GM19463 (cell line): ENCODE measurements at regions not wholly inside any gene's neighbourhood (a gene's known extent, or its start where the extent isn't known, plus 50 kb on each side); places are given as distances from the start of the nearest gene placed in this dataset.
A peak's percentile ranks its signal among the peaks of the same experiment; 100 is the strongest.
"Not testable (repeated sequence)": the region's sequence is repeated elsewhere in the genome, so short reads cannot be mapped to it uniquely, and the experiment has no call there.

Source experiments
- ATAC-seq: cut with Tn5 transposase; IDR thresholded peaks from one replicate; pipeline ENCODE4 v1.9.1; 2021; ENCODE audit warnings: mild to moderate bottlenecking, moderate library complexity; ENCODE audit not compliant: unreplicated experiment

DNA sequence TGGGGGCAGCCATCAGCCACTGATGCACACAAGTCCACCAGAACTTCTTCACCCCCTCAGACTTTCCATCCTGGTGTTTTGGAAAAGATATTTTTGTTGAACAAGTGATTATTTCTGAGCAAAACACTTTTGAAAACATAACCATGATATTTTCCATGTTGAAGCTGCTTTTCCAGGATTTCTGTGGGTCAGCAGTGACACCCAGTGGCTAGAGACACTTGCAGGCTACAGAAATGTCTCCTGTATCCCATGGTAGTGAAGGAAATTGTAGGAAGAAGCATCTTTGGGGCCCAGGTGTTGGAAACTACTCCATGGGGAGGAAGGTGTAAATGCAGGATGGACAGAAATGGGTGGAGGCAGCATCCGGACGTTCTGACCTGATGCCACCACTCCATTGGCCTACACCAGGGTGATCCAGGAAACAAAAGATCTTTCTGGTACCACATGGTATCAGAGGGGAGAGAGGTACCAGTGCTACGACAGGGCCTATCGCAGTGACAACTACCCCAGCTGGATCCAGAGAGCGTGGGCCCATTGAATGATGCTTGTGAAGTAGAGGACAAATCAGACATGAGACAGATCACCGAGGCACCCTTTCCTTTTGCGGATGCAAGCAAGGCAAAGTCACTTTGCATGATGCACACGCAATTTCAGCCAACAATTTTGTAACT lies 111.7 kb upstream of the COBL start:
- ATAC-seq, result no peak

DNA sequence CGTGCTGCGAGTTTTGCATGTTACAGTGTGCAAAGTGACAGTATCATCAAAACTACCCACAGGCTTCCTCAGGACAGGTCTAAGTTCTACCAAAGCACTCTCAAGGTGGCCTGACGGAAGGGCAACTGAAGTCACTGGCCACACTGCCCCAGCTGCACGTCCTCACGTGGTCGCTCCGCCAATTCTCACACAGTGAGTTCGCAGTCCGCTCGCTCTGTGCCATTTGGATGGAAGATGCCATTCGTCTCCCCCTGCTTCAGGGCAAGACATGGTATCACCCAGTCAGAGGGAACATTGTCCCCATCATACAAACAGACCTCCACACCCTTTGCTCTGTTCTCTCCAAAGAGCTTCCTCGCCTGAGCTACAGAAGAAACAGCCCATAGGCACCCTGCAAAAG lies 109.6 kb upstream of the COBL start:
- no peak for ATAC-seq

DNA sequence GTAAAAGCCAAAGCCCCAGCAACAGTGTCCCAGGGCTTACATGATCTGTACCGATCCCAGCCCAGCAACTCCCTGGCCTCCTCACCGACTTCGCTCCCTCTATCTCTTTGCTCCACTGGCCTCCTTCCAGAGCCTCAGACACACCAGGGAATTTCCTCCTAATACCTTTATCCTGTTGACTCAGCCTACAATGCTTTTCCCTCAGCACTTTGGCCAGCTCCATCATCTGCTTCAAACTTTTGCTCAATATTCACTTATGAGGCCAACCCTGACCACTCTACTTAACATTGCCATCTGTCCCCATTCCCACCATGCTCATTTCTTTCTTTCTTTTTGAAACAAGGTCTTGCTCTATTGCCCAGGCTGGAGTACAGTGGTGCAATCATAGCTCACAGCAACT lies 93.3 kb upstream of the COBL start:
- not testable (repeated sequence) for ATAC-seq

DNA sequence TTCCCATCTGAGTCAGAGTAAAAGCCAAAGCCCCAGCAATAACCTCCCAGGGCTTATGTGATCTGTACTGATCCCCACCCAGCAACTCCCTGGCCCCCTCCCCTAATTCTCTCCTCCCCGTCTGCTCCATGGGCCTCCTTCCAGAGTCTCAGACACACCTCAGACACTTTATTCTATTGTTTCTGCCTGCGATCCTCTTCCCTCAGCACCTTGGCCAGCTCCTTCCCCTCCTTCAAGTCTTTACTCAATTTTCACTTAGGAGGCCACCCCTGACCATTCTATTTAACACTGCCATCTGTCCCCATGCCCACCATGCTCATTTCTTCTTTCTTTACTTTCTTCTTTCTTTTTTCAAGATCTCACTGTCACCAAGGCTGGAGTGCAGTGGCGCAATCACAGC lies 81.0 kb upstream of the COBL start:
- not testable (repeated sequence) for ATAC-seq

DNA sequence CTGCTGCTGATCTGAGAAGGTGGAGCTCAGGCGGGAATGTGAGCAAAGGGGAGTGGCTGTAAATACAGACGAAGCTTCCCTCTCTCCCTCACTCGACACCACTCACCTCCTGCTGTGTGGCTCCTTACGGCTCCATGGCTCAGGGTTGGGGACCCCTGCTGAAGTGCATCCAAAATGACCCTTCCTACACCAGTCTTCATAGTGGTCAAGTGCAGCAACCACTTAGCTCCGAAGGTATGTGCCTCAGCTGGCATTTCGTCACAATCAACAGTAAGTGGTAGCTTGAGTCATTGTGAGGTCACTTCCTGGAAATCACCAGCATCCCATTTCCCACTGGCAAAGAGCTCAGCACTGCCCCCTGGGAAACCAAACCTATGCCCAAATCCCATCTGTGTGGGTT lies 76.4 kb upstream of the COBL start:
- ATAC-seq, result not testable (repeated sequence)

DNA sequence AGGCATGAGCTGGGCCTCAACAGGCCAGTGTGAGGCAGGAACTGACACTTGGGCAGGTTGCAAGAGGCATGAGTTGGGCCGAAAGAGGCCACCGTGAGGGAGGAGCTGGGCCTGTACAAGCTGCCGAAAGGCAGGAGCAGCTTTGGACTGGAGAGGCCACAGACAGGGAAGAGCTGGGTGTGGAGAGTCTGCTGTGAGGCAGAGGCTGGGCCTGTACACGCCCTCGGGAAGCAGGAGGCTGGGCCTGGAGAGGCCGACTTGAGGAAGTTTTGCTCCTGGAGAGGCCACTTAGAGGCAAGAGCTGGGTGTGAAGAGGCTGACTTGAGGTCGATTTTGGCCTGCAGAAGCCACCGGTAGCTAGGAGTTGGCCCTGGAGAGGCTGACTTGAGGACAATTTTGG lies 73.3 kb upstream of the COBL start:
- not testable (repeated sequence) for ATAC-seq

DNA sequence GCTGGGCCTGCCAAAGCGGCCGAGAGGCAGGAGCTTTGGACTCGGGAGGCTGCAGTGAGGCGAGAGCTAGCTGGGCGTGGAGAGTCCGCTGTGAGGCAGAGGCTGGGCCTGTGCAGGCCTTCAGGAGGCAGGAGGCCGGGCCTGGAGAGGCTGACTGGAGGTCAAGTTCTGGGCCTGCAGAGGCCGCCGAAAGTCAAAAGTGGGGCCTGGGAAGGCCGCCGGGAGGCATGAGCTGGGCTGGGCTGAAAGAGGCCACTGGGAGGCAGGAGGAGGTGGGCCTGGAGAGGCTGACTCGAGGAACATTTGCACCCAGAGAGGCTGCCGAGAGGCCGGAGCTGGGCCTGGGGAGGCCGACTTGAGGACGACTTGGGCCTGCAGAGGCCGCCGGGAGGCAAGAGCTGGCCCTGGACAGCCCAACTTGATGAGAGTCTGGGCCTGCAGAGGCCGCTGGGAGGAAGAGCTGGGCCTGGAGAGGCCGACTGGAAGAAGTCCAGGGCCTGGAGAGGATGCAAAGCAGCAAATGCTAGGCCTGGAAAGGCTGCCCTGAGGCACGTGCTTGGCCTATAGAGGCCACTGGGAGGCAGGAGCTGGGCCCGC lies 72.7 kb upstream of the COBL start:
- ATAC-seq, result not testable (repeated sequence)

DNA sequence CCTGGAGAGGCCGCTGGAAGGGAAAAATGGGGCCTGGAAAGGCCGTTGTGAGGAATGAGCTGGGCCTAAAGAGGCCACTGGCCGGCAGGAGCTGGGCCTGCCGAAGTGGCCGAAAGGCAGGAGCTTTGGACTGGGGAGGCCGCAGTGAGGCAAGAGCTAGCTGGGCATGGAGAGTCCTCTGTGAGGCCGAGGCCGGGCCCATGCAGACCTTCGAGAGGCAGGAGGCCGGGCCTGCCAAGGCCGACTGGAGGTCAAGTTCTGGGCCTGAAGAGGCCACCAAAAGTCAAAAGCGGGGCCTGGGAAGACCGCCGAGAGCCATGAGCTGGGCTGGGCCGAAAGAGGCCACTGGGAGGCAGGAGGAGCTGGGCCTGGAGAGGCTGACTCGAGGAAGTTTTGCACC lies 71.6 kb upstream of the COBL start:
- ATAC-seq, result not testable (repeated sequence)

DNA sequence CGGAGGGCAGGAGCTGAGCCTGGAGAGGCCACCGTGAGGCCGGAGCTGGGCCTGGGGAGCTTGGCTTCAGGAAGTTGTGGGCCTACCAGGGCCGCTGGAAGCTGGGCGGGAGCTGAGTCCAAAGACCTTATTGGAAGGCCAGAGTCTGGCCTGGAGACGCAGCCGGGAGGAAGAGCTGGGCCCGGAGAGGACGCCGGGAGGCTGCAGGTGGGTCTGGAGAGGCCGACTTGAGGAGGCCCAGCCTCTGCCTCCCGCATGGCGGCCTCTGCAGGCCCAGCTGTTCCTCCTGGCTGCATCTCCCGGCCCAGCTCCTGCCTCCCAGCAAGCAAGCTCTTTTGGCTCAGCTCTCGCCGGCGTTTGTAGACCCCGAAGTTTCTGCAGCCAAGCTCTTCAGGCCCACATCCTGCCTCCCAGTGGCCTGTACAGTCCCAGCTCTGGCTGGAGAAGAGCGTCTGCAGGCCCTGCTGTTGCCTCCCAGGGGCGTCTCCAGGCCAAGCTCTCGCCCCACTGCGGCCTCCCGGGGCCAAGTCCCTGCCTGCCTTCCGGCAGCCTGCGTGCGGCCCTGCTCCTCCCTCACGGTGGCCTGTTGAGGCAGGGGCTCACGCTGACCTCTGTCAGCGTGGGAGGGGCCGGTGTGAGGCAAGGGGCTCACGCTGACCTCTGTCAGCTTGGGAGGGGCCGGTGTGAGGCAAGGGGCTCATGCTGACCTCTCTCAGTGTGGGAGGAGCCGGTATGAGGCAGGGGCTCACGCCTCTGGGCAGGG lies 70.4 kb upstream of the COBL start:
- ATAC-seq, result not testable (repeated sequence)

DNA sequence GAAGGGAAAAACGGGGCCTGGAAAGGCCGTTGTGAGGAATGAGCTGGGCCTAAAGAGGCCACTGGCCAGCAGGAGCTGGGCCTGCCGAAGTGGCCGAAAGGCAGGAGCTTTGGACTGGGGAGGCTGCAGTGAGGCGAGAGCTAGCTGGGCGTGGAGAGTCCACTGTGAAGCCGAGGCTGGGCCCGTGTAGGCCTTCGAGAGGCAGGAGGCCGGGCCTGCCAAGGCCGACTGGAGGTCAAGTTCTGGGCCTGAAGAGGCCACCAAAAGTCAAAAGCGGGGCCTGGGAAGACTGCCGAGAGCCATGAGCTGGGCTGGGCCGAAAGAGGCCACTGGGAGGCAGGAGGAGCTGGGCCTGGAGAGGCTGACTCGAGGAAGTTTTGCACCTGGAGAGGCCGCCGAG lies 69.6 kb upstream of the COBL start:
- not testable (repeated sequence) for ATAC-seq

DNA sequence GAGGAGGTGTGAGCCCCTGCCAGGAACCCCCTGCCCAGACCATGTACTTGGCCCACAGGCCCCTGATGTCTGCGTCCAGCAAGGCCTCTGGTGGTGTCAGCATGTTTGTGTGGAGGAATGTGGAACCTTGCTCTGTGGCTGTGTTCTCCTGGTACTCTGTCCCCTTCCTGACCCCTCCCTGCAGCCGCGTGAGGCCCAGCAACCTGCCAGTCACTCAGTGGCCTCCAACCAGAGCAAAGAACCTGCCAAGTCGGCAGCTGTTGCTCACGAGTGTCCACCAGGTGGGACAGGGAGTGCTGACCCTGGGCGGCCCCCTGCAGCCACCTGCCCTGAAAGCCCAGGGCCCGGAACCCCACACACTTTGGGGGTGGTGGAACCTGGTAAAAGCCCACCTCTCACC lies 65.6 kb upstream of the COBL start:
- not testable (repeated sequence) for ATAC-seq

DNA sequence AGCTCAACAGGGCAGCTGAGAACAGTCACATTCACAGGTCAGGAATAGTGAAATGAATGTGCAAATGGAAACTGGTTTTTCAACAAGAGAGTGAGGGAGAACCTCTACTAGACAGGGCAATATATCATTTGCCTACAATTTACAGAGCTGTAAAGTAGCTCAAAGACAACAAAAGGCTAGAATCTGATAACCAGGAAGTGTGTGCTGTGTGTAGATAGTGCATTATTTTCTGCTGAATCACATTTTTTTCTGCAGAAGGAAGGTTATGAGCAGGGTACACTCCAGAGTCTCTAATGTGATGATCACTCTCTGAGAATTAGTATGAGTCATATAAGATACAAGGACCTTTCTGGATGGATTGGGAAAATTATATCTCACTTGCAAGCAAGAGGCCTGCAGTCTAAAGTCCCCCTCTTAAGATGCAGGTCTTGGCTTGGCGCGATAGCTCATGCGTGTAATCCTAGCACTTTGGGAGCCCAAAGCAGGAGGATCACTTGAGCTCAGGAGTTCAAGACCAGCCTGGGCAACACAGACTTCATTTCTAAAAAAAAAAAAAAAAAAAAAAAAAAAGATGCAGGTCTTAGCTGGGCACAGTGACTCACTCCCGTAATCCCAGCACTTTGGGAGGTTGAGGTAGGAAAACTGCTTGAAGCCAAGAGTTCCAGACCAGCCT lies 59.9 kb upstream of the COBL start:
- ATAC-seq, result no peak

DNA sequence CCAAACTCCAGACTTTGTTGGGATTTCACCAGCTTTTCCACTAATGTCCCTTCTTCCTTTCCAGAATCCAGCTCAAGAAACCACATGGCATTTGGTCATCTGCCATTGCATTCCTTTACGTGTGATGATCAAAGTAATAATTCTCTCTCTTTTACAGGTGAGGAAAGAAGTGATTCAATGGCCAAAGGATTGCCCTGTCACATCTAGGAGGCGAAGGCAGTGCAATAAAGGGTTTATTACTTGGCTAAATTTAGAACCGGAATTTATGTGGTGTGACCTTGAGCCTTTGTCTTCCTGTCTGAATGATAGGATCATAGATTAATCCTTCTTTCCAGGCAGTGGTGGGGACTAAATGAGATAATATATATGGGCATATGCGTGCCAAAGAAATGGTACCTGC lies 58.3 kb upstream of the COBL start:
- ATAC-seq, result no peak

DNA sequence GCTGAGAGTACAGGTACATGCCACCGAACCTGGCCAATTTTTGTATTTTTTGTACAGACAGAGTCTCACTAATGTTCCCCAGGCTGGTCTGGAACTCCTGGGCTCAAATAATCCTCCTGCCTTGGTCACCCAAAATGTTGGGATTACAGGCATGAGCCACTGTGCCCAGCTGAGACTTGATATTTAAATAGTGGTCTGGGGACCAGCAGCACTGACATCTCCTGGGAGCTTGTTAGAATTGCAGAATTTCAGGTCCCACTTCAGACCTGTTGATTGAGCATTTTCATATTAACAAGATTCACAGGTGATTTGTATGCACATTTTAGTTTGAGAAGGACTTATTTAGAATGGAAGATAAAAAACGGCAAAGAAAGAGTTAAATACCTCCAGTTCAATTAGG lies 57.0 kb upstream of the COBL start:
- ATAC-seq, result not testable (repeated sequence)

DNA sequence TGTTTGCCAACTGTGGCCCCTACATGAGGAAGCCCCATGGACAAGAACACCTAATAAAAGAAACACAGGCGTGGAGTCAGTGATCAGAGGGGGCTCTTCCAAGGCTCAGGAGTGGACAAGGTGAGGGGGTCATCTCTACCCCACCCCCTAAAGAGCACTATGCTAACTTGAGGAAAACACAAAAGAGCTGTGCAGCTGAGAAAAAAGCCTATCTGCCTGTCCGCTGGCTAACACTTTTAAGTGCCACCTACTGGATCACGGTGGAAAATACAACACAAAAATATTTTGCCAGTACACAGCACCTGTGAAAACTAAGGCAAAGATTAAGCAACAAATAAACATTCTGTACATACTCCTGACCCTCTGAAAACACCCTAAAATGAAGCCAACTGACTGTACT lies 53.1 kb upstream of the COBL start:
- ATAC-seq, result no peak

DNA sequence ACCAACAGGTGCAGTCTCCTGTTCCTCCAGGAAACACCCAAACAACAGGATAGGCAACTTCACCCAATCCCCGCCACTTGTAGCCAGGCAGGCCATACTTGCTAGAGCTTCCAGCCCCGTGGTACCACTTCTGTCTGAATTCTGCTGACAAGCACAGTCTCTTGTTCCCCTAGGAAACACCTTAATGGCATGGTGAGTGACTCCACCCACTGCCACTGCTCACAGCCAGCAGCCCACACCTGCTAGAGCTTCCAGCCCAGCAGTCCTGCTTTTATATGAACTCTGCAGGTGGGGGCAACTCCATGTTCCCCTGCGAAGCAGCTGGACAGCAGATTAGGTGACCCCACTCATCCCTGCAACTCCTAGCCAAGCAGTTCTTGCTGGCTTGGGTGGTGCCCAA lies 52.6 kb upstream of the COBL start:
- ATAC-seq, result not testable (repeated sequence)

DNA sequence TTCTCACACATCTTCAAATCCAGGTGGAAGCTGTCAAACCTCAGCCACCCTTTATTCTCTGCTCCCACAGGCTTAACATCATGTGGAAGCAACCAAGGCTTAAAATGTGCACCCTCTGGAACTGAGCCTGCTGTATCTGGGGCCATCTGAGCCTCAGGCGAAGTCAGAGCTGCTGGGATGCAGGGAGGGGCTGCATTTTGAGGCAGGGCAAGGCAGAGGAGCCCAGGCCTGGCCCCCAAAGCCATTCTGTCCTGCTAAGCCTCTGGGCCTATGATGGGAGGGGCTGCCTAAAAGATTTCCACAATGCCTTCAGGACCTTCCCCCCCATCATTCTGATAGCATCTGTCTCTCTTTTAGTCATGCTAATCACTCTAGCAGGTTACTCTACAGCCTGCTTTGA lies 51.7 kb upstream of the COBL start:
- no peak for ATAC-seq

DNA sequence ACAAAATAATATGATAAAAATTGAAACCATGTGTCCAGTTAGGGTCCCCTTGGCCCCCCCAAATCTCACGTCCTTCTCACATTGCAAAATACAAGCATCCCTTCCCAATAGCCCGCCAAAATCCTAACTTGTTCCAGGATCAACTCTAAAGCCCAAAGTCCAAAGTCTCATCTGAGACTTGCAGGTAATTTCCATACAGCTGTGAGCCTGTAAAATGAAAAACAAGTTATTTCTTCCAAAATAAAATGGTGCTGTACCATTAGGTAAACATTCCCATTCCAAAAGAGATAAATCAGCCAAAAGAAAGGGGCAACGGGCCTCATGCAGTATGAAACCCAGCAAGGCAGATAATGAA lies 51.0 kb upstream of the COBL start:
- ATAC-seq, result no peak

DNA sequence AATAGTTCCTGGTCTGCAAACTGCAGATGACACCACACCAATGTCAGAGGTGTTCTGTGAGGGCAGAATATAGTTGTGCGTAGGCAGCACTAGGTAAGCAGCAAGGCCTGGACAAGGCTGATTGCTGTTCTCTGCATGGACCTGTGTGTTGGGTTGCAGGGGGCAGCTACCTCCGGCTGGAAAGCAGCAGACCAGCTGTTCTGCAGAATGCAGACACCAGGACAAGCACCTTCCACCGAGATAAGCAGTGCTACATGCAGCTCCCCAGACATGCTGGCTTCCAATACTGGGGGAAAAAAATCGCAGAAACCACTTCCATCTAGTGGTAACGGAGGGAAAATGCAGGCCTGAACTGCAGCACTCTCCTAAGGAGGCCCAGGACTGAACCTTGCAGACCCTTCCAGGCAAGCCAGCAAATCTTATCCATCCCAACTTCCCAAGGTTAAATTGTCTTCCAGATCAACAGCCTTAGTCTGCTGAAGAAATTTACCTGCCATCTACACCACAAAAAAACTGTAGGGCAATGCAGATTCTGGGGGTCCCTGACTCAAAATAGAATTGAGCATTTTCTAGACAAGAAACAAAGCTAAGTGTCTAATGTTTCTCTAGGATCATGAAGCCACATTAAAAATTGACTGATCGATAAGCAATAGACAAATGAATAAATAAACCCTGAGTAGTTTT lies 50.5 kb upstream of the COBL start:
- ATAC-seq, result peak; percentile 78
